ENCODE measurements at regions not wholly inside any gene's neighbourhood (a gene's known extent, or its start where the extent isn't known, plus 50 kb on each side); places are given as distances from the start of the nearest gene placed in this dataset.

- Mint-ChIP-seq H3K27ac (ENCODE audit: unreplicated experiment) (no peak overlapping the region), H3K4me1 (ENCODE audit: low read depth, unreplicated experiment) (no peaks in the 10 kb centered on the region), H3K27me3 (ENCODE audit: low read depth, unreplicated experiment) (peaks cover 28% of the 10 kb centered on the region), H3K9me3 (ENCODE audit: unreplicated experiment) (peaks cover 20% of the 10 kb centered on the region), H3K36me3 (ENCODE audit: low read depth, unreplicated experiment) (no peaks in the 10 kb centered on the region), H3K4me3 (ENCODE audit: unreplicated experiment) (no peak overlapping the region)
- Histone ChIP-seq H3K9me3 (ENCODE audit: insufficient read depth, low read depth, low read length) (no peaks in the 10 kb centered on the region), H3K79me2 (ENCODE audit: insufficient read depth, low read length) (no peaks in the 10 kb centered on the region), H4K20me1 (ENCODE audit: insufficient read depth, low read length) (no peaks in the 10 kb centered on the region), H3K4me3 (ENCODE audit: insufficient read depth, low read depth, low read length) (no peak overlapping the region), H3K4me2 (ENCODE audit: low read length) (no peak overlapping the region), H3K27ac (ENCODE audit: low read depth, low read length) (no peak overlapping the region), H2AFZ (ENCODE audit: low read depth, low read length) (no peak overlapping the region), H3K27me3 (ENCODE audit: insufficient read depth, low read length) (peaks cover 3% of the 10 kb centered on the region), H3K4me1 (ENCODE audit: insufficient read depth, low read length) (no peaks in the 10 kb centered on the region), H3K36me3 (ENCODE audit: insufficient read depth, low read length) (no peaks in the 10 kb centered on the region), H3K9ac (ENCODE audit: low read length) (no peak overlapping the region)
- no peak for FAIRE-seq
- peak; percentile 25 for DNase-seq (ENCODE audit: low read depth)
- TF ChIP-seq CTCF (IDR thresholded peaks at IDR 0.05; ENCODE audit: insufficient read depth, low read depth, low read length) (no peak), EZH2 (IDR thresholded peaks at IDR 0.05; ENCODE audit: insufficient read depth, low read length) (no peak)
Observed at GRCh38 chr11:19605520-19606371, 106.9 kb upstream of the NAV2 start.

- H3K4me3 ChIP-seq (ENCODE audit: insufficient read depth, low read depth, low read length), result no peak overlapping the region
- Mint-ChIP-seq H3K4me3 (ENCODE audit: unreplicated experiment) (no peak overlapping the region), H3K27me3 (ENCODE audit: low read depth, unreplicated experiment) (peaks cover 24% of the 10 kb centered on the region), H3K9me3 (ENCODE audit: unreplicated experiment) (peaks cover 15% of the 10 kb centered on the region), H3K4me1 (ENCODE audit: low read depth, unreplicated experiment) (no peaks in the 10 kb centered on the region), H3K36me3 (ENCODE audit: low read depth, unreplicated experiment) (no peaks in the 10 kb centered on the region), H3K27ac (ENCODE audit: unreplicated experiment) (no peak overlapping the region)
- no peak overlapping the region for H2AFZ ChIP-seq (ENCODE audit: low read depth, low read length)
- no peaks in the 10 kb centered on the region for H3K36me3 ChIP-seq (ENCODE audit: insufficient read depth, low read length)
- no peaks in the 10 kb centered on the region for H4K20me1 ChIP-seq (ENCODE audit: insufficient read depth, low read length)
- no peaks in the 10 kb centered on the region for H3K4me1 ChIP-seq (ENCODE audit: insufficient read depth, low read length)
- H3K9ac ChIP-seq (ENCODE audit: low read length), result no peak overlapping the region
- TF ChIP-seq CTCF (IDR thresholded peaks at IDR 0.05; ENCODE audit: insufficient read depth, low read depth, low read length) (no peak), EZH2 (IDR thresholded peaks at IDR 0.05; ENCODE audit: insufficient read depth, low read length) (no peak)
- no peak for FAIRE-seq
- H3K79me2 ChIP-seq (ENCODE audit: insufficient read depth, low read length), result no peaks in the 10 kb centered on the region
- DNase-seq (ENCODE audit: low read depth), result no peak
- H3K9me3 ChIP-seq (ENCODE audit: insufficient read depth, low read depth, low read length), result no peaks in the 10 kb centered on the region
- no peak overlapping the region for H3K27ac ChIP-seq (ENCODE audit: low read depth, low read length)
- no peak overlapping the region for H3K4me2 ChIP-seq (ENCODE audit: low read length)
- peaks cover 3% of the 10 kb centered on the region for H3K27me3 ChIP-seq (ENCODE audit: insufficient read depth, low read length)
Observed at GRCh38 chr11:19604679-19605375, 107.8 kb upstream of the NAV2 start.
